Epithelial cell of proximal tubule (primary cell): ENCODE measurements at regions not wholly inside any gene's neighbourhood (a gene's known extent, or its start where the extent isn't known, plus 50 kb on each side); places are given as distances from the start of the nearest gene placed in this dataset.
"Not testable (repeated sequence)": the region's sequence is repeated elsewhere in the genome, so short reads cannot be mapped to it uniquely, and the experiment has no call there.

Experiments
- DNase-seq: peaks from one replicate; pipeline ENCODE4 v3.0.0-alpha.2; 2011; ENCODE audit warnings: low read depth
- H3K4me3 ChIP-seq: 2 replicates; pipeline ENCODE4 v1.5.1; 2011; ENCODE audit warnings: low read depth, mild to moderate bottlenecking, low read length
- CTCF ChIP-seq: conservative IDR thresholded peaks from 2 replicates; pipeline ENCODE4 v1.5.1; 2012; ENCODE audit warnings: low read depth, mild to moderate bottlenecking, low read length

DNA sequence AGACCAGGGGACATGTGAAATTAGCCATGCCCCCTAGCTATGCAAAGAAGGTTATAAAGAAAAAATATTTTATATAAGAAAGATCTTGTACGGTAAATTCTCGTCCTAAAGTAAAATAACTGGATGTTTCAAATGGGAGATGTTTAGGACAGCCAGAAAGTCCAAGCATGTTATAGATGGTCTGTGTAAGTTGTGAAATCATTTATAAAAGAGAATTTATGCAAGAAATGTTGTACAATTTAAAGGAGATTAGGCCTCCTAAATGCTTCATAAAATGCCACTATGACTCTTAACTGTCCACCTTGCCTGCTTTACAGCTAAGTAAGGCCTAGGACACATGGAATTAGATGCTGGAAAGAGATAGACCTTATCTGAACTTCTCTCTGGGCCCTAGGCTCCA, 118.1 kb upstream of the POGK start:
- TF ChIP-seq CTCF, result no peak
- no peak overlapping the region for H3K4me3 ChIP-seq
- no peak for DNase-seq

- no peak overlapping the region for H3K4me3 ChIP-seq
- DNase-seq, result no peak
- no peak for TF ChIP-seq CTCF
These were observed 108.9 kb upstream of the POGK start for GRCh38 chr1:166730299-166730888.

DNA sequence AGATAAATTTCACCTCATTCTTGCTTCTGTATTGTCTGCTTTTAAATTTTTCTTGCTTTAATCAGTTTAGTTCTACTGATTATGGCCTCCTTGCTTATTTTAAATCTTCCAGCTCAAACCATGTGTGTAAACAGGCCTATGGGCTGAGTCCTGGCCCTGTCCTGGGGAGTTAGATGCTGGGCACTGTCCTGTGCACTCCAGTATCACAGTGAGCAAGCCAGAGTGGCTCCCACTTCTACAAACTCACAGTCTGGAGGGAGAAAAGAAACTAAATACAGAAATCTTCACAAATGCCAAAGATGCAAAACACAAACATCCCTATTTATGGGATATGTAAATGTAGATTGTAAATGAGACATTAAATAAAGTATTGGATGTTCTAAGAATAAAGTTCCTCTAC, 101.1 kb upstream of the POGK start:
- TF ChIP-seq CTCF, result no peak
- no peak overlapping the region for H3K4me3 ChIP-seq
- DNase-seq, result no peak

DNA sequence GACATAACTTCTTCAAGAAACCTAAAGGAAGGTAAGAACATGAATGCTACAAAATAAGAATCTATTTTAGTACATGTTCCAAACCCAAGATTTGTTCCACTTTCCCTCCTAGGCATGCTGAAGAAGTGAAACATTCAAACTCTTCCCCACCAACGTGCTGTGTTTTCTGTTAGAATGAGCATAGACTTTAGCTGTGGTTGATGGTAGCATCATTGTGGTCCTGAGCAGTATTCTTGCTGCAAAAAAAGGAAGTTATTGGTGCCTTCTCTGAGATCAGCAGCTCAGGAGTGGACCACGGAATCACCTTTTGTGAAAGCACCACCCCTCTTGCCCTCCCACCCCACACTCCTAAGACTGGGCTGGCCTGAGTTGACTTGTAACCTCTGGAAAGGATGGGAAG, 100.4 kb upstream of the POGK start:
- H3K4me3 ChIP-seq, result no peak overlapping the region
- DNase-seq, result no peak
- TF ChIP-seq CTCF, result no peak

- DNase-seq, result no peak
- TF ChIP-seq CTCF, result no peak
These were observed 98.5 kb upstream of the POGK start for GRCh38 chr1:166740668-166741276.

GRCh38 chr1:166763318-166763717, 76.0 kb upstream of the POGK start:
- no peak for DNase-seq
- TF ChIP-seq CTCF, result no peak
- H3K4me3 ChIP-seq, result no peak overlapping the region

More at GRCh38 chr1:166740668-166741276, 98.5 kb upstream of the POGK start:
- no peak overlapping the region for H3K4me3 ChIP-seq

GRCh38 chr1:166766942-166767341, 72.3 kb upstream of the POGK start:
- no peak for TF ChIP-seq CTCF
- H3K4me3 ChIP-seq, result no peak overlapping the region
- no peak for DNase-seq

DNA sequence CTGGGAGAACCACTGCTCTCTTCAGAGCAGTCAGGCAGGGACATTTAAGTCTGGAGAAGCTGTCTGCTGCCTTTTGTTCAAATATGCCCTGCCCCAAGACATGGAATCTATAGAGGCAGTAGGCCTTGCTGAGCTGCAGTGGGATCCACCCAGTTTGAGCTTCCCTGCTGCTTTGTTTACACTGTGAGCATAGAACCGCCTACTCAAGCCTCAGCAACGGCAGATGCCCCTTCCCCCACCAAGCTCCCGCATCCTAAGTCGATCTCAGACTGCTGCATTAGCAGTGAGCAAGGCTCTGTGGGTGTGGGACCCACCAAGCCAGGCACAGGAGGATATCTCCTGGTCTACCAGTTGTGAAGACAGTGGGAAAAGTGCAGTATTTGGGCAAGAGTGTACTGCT, 54.6 kb upstream of the POGK start:
- not testable (repeated sequence) for DNase-seq, H3K4me3 ChIP-seq
